Adipocyte (in vitro differentiated cells): ENCODE measurements at regions not wholly inside any gene's neighbourhood (a gene's known extent, or its start where the extent isn't known, plus 50 kb on each side); places are given as distances from the start of the nearest gene placed in this dataset.

Experiments
- DNase-seq: peaks from one replicate; pipeline ENCODE4 v3.0.0-alpha.2; 2015; ENCODE audit warnings: low read depth
- H3K27me3 ChIP-seq: replicated peaks from 2 replicates; pipeline ENCODE4 v1.7.0; 2013; ENCODE audit warnings: mild to moderate bottlenecking, low read length, moderate library complexity; ENCODE audit not compliant: control insufficient read depth, insufficient read depth
- H3K36me3 ChIP-seq: 2 replicates; pipeline ENCODE4 v1.7.0; 2013; ENCODE audit warnings: low read length, mild to moderate bottlenecking, moderate library complexity; ENCODE audit not compliant: control insufficient read depth, insufficient read depth, severe bottlenecking
- H3K4me1 ChIP-seq: 2 replicates; pipeline ENCODE4 v1.7.0; 2013; ENCODE audit warnings: mild to moderate bottlenecking, low read length, moderate library complexity; ENCODE audit not compliant: control insufficient read depth, insufficient read depth
- H3K4me3 ChIP-seq: 2 replicates; pipeline ENCODE4 v1.7.0; 2013; ENCODE audit warnings: mild to moderate bottlenecking, low read length, moderate library complexity
- H3K9ac ChIP-seq: 2 replicates; pipeline ENCODE4 v1.7.0; 2013; ENCODE audit warnings: mild to moderate bottlenecking, low read length, moderate library complexity
- H3K9me3 ChIP-seq: 2 replicates; pipeline ENCODE4 v1.7.0; 2013; ENCODE audit warnings: mild to moderate bottlenecking, low read length, moderate library complexity; ENCODE audit not compliant: control insufficient read depth

GRCh38 chr18:4906856-4907255 is 290.2 kb downstream of the AKAIN1 start:
- Histone ChIP-seq H3K9ac (no peak overlapping the region), H3K4me3 (no peak overlapping the region), H3K4me1 (no peaks in the 10 kb centered on the region), H3K27me3 (no peaks in the 10 kb centered on the region), H3K9me3 (no peaks in the 10 kb centered on the region), H3K36me3 (no peaks in the 10 kb centered on the region)
- DNase-seq = no peak

- Histone ChIP-seq H3K9me3 (peaks cover 7% of the 10 kb centered on the region), H3K27me3 (no peaks in the 10 kb centered on the region), H3K36me3 (no peaks in the 10 kb centered on the region), H3K4me3 (no peak overlapping the region), H3K4me1 (no peaks in the 10 kb centered on the region), H3K9ac (no peak overlapping the region)
- no peak for DNase-seq
Observed at GRCh38 chr18:4888251-4889040, 308.6 kb downstream of the AKAIN1 start.

GRCh38 chr18:4878480-4878879 is 318.6 kb downstream of the AKAIN1 start:
- H3K27me3 ChIP-seq = no peaks in the 10 kb centered on the region
- H3K4me3 ChIP-seq = no peak overlapping the region
- H3K9me3 ChIP-seq = no peaks in the 10 kb centered on the region
- no peak for DNase-seq
- H3K9ac ChIP-seq = no peak overlapping the region
- no peaks in the 10 kb centered on the region for H3K4me1 ChIP-seq
- H3K36me3 ChIP-seq = no peaks in the 10 kb centered on the region

- H3K9me3 ChIP-seq = peaks cover 8% of the 10 kb centered on the region
Observed at GRCh38 chr18:4871197-4871596, 325.9 kb downstream of the AKAIN1 start.

GRCh38 chr18:4870177-4870773 is 326.8 kb downstream of the AKAIN1 start:
- Histone ChIP-seq H3K9me3 (peaks cover 8% of the 10 kb centered on the region), H3K9ac (no peak overlapping the region), H3K4me1 (no peaks in the 10 kb centered on the region), H3K27me3 (no peaks in the 10 kb centered on the region), H3K36me3 (no peaks in the 10 kb centered on the region), H3K4me3 (no peak overlapping the region)
- DNase-seq = no peak

More at GRCh38 chr18:4871197-4871596, 325.9 kb downstream of the AKAIN1 start:
- H3K4me3 ChIP-seq = no peak overlapping the region
- H3K9ac ChIP-seq = no peak overlapping the region
- H3K4me1 ChIP-seq = no peaks in the 10 kb centered on the region
- H3K27me3 ChIP-seq = no peaks in the 10 kb centered on the region
- no peaks in the 10 kb centered on the region for H3K36me3 ChIP-seq
- no peak for DNase-seq

- Histone ChIP-seq H3K4me3 (no peak overlapping the region), H3K4me1 (no peaks in the 10 kb centered on the region), H3K9me3 (peaks cover 8% of the 10 kb centered on the region), H3K36me3 (no peaks in the 10 kb centered on the region), H3K27me3 (no peaks in the 10 kb centered on the region), H3K9ac (no peak overlapping the region)
- no peak for DNase-seq
Observed at GRCh38 chr18:4869155-4869554, 327.9 kb downstream of the AKAIN1 start.

- H3K9me3 ChIP-seq = no peaks in the 10 kb centered on the region
- H3K9ac ChIP-seq = no peak overlapping the region
- no peaks in the 10 kb centered on the region for H3K36me3 ChIP-seq
- H3K4me1 ChIP-seq = no peaks in the 10 kb centered on the region
- no peak overlapping the region for H3K4me3 ChIP-seq
- no peak for DNase-seq
- no peaks in the 10 kb centered on the region for H3K27me3 ChIP-seq
Observed at GRCh38 chr18:4858379-4859127, 338.5 kb downstream of the AKAIN1 start.

GRCh38 chr18:4854671-4855070 is 342.4 kb downstream of the AKAIN1 start:
- no peak overlapping the region for H3K4me3 ChIP-seq
- DNase-seq = no peak
- no peak overlapping the region for H3K9ac ChIP-seq
- no peaks in the 10 kb centered on the region for H3K4me1 ChIP-seq
- no peaks in the 10 kb centered on the region for H3K27me3 ChIP-seq
- H3K9me3 ChIP-seq = no peaks in the 10 kb centered on the region
- H3K36me3 ChIP-seq = no peaks in the 10 kb centered on the region

GRCh38 chr18:4851301-4851976 is 345.6 kb downstream of the AKAIN1 start:
- no peaks in the 10 kb centered on the region for H3K36me3 ChIP-seq
- DNase-seq = no peak

GRCh38 chr18:4847056-4847455 is 350.0 kb downstream of the AKAIN1 start:
- Histone ChIP-seq H3K36me3 (no peaks in the 10 kb centered on the region), H3K4me3 (no peak overlapping the region), H3K9me3 (no peaks in the 10 kb centered on the region), H3K4me1 (no peaks in the 10 kb centered on the region), H3K9ac (no peak overlapping the region), H3K27me3 (no peaks in the 10 kb centered on the region)
- DNase-seq = no peak

More at GRCh38 chr18:4851301-4851976, 345.6 kb downstream of the AKAIN1 start:
- no peak overlapping the region for H3K9ac ChIP-seq
- no peaks in the 10 kb centered on the region for H3K9me3 ChIP-seq
- H3K27me3 ChIP-seq = no peaks in the 10 kb centered on the region
- H3K4me3 ChIP-seq = no peak overlapping the region
- H3K4me1 ChIP-seq = no peaks in the 10 kb centered on the region

GRCh38 chr18:4844320-4844719 is 352.7 kb downstream of the AKAIN1 start:
- H3K27me3 ChIP-seq = no peaks in the 10 kb centered on the region
- H3K9ac ChIP-seq = no peak overlapping the region
- H3K9me3 ChIP-seq = no peaks in the 10 kb centered on the region
- no peaks in the 10 kb centered on the region for H3K4me1 ChIP-seq
- DNase-seq = no peak
- H3K4me3 ChIP-seq = no peak overlapping the region
- H3K36me3 ChIP-seq = no peaks in the 10 kb centered on the region
